ENCODE measurements at regions not wholly inside any gene's neighbourhood (a gene's known extent, or its start where the extent isn't known, plus 50 kb on each side); places are given as distances from the start of the nearest gene placed in this dataset.

GRCh38 chr6:4698901-4699659 is 77.1 kb upstream of the CDYL start:
- TF ChIP-seq CTCF (IDR thresholded peaks at IDR 0.05) (no peak), POLR2A (IDR thresholded peaks at IDR 0.05) (no peak)

All from stomach (tissue), 4 donors.